CD4-positive, alpha-beta memory T cell (primary cell): ENCODE measurements at regions not wholly inside any gene's neighbourhood (a gene's known extent, or its start where the extent isn't known, plus 50 kb on each side); places are given as distances from the start of the nearest gene placed in this dataset.

Experiments
- CTCF ChIA-PET: fragments of 350-600 bp; sonication (Branson Sonifier 250); formaldehyde crosslinking; loops from one replicate; lab custom pipeline; 2021; ENCODE audit warnings: inconsistent platforms; ENCODE audit not compliant: partially characterized antibody; lab: Charles Lee
- POLR2A ChIA-PET: fragments of 350-600 bp; sonication (Branson Sonifier 250); formaldehyde crosslinking; loops from one replicate; lab custom pipeline; 2021; ENCODE audit not compliant: partially characterized antibody; lab: Charles Lee
- DNase-seq, 5 donors: peaks; one replicate each; pipeline versions ENCODE4 v3.0.0 to v3.0.0-alpha.2; 2020 to 2022; ENCODE audit warnings: mixed read lengths in 1 of 5
- H3K27ac ChIP-seq: one replicate; pipeline ENCODE4 v1.7.0; 2013; ENCODE audit warnings: low read depth, low read length
- H3K27me3 ChIP-seq: 2 replicates; pipeline ENCODE4 v1.7.0; 2013; ENCODE audit warnings: mild to moderate bottlenecking, low read length, moderate library complexity; ENCODE audit not compliant: insufficient read depth
- H3K36me3 ChIP-seq: 2 replicates; pipeline ENCODE4 v1.7.0; 2013; ENCODE audit warnings: mild to moderate bottlenecking, low read length, moderate library complexity; ENCODE audit not compliant: insufficient read depth
- H3K4me1 ChIP-seq: 2 replicates; pipeline ENCODE4 v1.7.0; 2013; ENCODE audit warnings: mild to moderate bottlenecking, low read length, moderate library complexity; ENCODE audit not compliant: insufficient read depth
- H3K4me3 ChIP-seq, 2 donors: one replicate each; pipeline ENCODE4 v1.7.0; 2013; ENCODE audit warnings: low read length in 2 of 2, mild to moderate bottlenecking in 1 of 2
- H3K9me3 ChIP-seq, 2 donors: one replicate each; pipeline ENCODE4 v1.7.0; 2013; ENCODE audit warnings: low read length in 2 of 2, control low read depth in 1 of 2; ENCODE audit not compliant: control insufficient read depth in 1 of 2
- H3K27ac Mint-ChIP-seq, 7 donors: one replicate each; pipeline ENCODE4 v1.8.0; 2020 to 2021; ENCODE audit warnings: mixed read lengths in 7 of 7, mild to moderate bottlenecking in 6 of 7, inconsistent platforms in 3 of 7, moderate library complexity in 3 of 7
- H3K27me3 Mint-ChIP-seq, 2 donors: one replicate each; pipeline ENCODE4 v1.8.0; 2020 to 2021; ENCODE audit warnings: mixed read lengths in 2 of 2
- H3K36me3 Mint-ChIP-seq, 2 donors: one replicate each; pipeline ENCODE4 v1.8.0; 2020 to 2021; ENCODE audit warnings: mixed read lengths in 2 of 2, inconsistent platforms in 1 of 2, mild to moderate bottlenecking in 1 of 2
- H3K4me1 Mint-ChIP-seq, 4 donors: one replicate each; pipeline ENCODE4 v1.8.0; 2020 to 2021; ENCODE audit warnings: mixed read lengths in 4 of 4, mild to moderate bottlenecking in 1 of 4
- H3K4me3 Mint-ChIP-seq, 8 donors: one replicate each; pipeline ENCODE4 v1.8.0; 2020 to 2021; ENCODE audit warnings: mixed read lengths in 8 of 8, mild to moderate bottlenecking in 7 of 8, moderate library complexity in 6 of 8, inconsistent platforms in 3 of 8
- H3K9me3 Mint-ChIP-seq, 8 donors: one replicate each; pipeline ENCODE4 v1.8.0; 2020 to 2021; ENCODE audit warnings: mixed read lengths in 8 of 8, mild to moderate bottlenecking in 5 of 8, inconsistent platforms in 3 of 8, moderate library complexity in 1 of 8
- intact Hi-C: fragments of 100-400 bp; cut with micrococcal nuclease; formaldehyde crosslinking; loops from one replicate; pipeline ENCODE4 v1.15.1; 2023

DNA sequence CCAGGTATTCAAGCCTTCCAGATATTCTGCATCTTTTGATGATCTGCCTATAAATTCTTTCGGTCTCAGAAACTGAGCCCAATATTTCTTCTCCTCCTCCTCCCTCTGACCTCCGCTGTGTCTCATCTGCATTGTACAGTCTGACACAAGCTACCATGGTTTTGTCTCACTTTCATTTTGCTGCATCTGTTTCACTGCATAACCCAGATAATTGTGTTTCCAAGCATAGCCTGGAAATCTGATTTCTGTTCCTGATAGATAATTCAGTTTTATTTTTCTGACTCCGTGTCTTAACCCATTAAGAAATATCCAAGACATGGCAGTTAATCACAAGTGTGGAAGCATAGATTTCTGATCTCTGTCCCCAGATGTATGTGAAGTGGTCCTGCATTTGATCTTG is 374.2 kb upstream of the SEMA3A start:
- Mint-ChIP-seq H3K27me3 (no peaks in the 10 kb centered on the region), H3K4me1 (no peaks in the 10 kb centered on the region), H3K36me3 (no peaks in the 10 kb centered on the region), H3K27ac (no peak overlapping the region), H3K9me3 (peaks cover 0 to 9% (median 4%) of the 10 kb centered on the region in 8 donors), H3K4me3 (no peak overlapping the region)
- ChIA-PET CTCF (no interaction called here), POLR2A (no interaction called here)
- intact Hi-C loops = no loop called here
- H3K36me3 ChIP-seq = no peaks in the 10 kb centered on the region
- H3K27me3 ChIP-seq = no peaks in the 10 kb centered on the region
- no peaks in the 10 kb centered on the region for H3K9me3 ChIP-seq
- no peak for DNase-seq
- no peaks in the 10 kb centered on the region for H3K4me1 ChIP-seq
- H3K27ac ChIP-seq = no peak overlapping the region
- no peak overlapping the region for H3K4me3 ChIP-seq

DNA sequence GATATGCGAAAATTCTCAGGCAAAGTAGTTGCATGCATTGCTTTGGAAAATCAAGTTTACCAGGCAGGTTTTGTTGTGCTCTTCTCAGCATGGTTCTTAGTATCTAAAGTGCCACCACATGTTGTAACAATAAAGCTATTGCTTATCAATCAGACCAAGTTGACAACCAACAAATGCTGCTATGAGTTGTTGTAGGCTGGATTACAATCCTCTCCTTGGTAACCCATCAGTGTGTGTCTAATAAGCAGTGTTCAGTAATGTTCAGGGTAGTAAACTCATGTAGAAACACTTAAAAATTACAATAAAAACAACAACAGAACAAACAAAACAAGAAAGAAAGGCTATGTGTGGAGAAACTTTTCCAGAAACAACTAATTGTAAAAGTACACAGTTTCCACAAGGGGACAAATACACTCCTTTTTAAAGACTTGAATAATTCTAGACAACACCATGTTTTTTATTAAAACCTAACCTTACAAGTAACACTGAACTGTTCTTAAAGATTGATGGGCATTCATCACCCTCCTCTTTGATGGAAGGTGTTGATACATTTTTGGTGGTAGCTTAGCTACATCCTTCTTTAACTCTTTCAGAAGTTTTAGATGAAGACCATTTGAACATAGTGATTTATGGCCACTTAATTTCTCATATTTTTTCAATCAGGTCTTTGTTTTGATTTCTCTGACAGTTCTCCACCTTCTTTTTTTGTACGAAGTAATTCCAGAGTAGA is 370.9 kb upstream of the SEMA3A start:
- ChIA-PET CTCF (no interaction called here), POLR2A (no interaction called here)

DNA sequence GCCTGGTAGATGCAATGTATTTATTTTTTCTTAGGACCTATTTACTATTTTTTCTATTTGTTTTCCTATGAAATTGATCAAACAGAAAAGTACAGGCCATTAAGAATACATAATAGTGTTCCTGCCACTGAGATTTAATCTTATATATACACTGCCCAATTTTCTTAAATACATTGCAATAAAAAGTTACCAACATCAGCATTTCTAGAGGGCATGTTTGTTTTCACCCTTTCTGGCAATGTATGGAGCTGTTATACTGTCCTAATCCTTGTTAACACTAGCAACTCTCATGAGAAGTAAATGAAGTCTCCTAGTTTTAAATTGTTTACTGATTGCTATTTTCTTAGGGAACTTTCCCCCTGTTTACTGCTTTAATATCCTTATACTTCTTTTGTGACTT is 359.1 kb upstream of the SEMA3A start:
- intact Hi-C loops = no loop called here
- Histone ChIP-seq H3K9me3 (peaks cover 0 to 3% of the 10 kb centered on the region in 2 donors), H3K4me1 (no peaks in the 10 kb centered on the region), H3K36me3 (no peaks in the 10 kb centered on the region), H3K27me3 (no peaks in the 10 kb centered on the region), H3K27ac (no peak overlapping the region), H3K4me3 (no peak overlapping the region)
- H3K36me3 Mint-ChIP-seq = no peaks in the 10 kb centered on the region
- ChIA-PET POLR2A (no interaction called here), CTCF (no interaction called here)
- H3K27ac Mint-ChIP-seq = no peak overlapping the region
- H3K9me3 Mint-ChIP-seq = peaks cover 0 to 26% (median 16%) of the 10 kb centered on the region in 8 donors
- H3K4me3 Mint-ChIP-seq = no peak overlapping the region
- no peaks in the 10 kb centered on the region for H3K4me1 Mint-ChIP-seq
- DNase-seq = no peak
- no peaks in the 10 kb centered on the region for H3K27me3 Mint-ChIP-seq

More for the DNA sequence above, 370.9 kb upstream of the SEMA3A start:
- DNase-seq = no peak
- no peak overlapping the region for H3K27ac Mint-ChIP-seq
- no peaks in the 10 kb centered on the region for H3K27me3 ChIP-seq
- peaks cover 0 to 9% (median 3%) of the 10 kb centered on the region in 8 donors for H3K9me3 Mint-ChIP-seq
- no peak overlapping the region for H3K27ac ChIP-seq
- H3K27me3 Mint-ChIP-seq = no peaks in the 10 kb centered on the region
- no peaks in the 10 kb centered on the region for H3K36me3 Mint-ChIP-seq
- no peak overlapping the region for H3K4me3 ChIP-seq
- H3K4me1 ChIP-seq = no peaks in the 10 kb centered on the region
- no peaks in the 10 kb centered on the region for H3K9me3 ChIP-seq
- no peak overlapping the region for H3K4me3 Mint-ChIP-seq
- no peaks in the 10 kb centered on the region for H3K4me1 Mint-ChIP-seq
- H3K36me3 ChIP-seq = no peaks in the 10 kb centered on the region
- intact Hi-C loops = no loop called here

DNA sequence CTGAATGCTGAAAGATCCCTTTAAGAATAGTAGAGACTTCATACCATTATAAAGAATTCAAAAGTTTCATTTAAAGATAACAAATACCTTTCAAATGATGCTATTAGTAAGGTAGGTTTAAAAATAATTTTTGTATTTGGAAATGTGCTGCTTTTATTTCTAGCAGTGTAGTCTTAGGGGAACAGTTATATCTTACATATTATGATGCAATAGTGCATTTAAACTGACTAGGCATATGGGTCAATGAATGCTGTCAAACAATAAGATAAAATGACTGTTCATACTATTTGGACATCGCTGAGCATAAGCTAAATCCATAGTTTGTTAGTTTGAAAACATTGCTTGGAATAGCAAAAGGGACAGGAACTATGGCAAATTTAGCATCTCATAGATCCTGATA is 354.8 kb upstream of the SEMA3A start:
- H3K4me1 Mint-ChIP-seq = no peaks in the 10 kb centered on the region
- Histone ChIP-seq H3K36me3 (no peaks in the 10 kb centered on the region), H3K4me1 (no peaks in the 10 kb centered on the region), H3K4me3 (no peak overlapping the region), H3K27ac (no peak overlapping the region), H3K27me3 (no peaks in the 10 kb centered on the region), H3K9me3 (no peaks in the 10 kb centered on the region)
- no peaks in the 10 kb centered on the region for H3K36me3 Mint-ChIP-seq
- POLR2A ChIA-PET = no interaction called here
- peaks cover 0 to 9% (median 4%) of the 10 kb centered on the region in 8 donors for H3K9me3 Mint-ChIP-seq
- H3K27me3 Mint-ChIP-seq = no peaks in the 10 kb centered on the region
- no peak overlapping the region for H3K4me3 Mint-ChIP-seq
- intact Hi-C loops = no loop called here
- no peak overlapping the region for H3K27ac Mint-ChIP-seq
- CTCF ChIA-PET = no interaction called here
- DNase-seq = no peak

DNA sequence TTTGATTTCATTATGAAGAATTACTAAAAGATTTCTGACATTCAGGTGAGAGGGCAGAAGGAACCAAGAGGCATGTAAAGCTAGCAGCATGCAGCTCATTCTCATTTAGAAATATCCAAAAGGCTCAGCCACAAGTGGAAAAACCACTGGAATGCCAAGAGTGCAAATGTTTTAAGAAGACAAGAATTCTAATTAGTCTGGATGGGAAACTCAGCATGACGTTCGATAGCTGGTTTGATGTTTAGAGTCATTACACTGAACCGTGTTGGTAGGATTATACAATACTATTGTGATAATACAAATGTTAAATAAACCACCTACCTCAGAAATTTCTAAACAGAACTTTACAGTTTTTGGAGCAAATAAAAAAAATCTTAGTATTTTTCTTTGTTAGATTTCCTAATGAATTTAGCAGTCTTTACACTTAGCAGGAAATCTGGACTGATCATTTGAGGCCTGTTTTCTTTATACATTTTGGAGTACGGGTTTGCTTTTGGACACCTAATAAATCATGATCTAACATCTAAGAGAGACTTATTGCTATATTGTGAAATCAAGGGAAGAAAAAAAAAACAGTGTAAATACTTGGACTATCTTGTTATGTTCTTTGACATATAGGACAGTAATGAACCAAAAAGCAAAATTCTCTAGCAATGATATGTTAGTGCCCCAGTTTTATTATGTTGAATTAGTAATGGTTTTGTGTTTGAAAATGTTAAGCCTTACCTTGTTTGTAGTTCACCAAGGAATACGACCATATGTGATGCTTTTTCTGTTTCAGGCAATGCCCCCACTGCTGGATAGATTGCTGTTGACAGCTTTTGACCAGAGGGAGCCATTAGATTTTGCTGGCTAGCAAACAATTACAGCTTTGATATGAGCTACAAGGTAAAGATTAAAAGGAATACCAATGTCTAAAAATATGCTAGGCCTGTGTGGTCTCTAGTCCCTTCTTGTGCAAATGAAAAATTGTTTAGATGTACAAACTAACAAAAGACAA is 354.1 kb upstream of the SEMA3A start:
- no peaks in the 10 kb centered on the region for H3K36me3 Mint-ChIP-seq
- no peak overlapping the region for H3K4me3 ChIP-seq
- no peaks in the 10 kb centered on the region for H3K4me1 Mint-ChIP-seq
- POLR2A ChIA-PET = no interaction called here
- H3K27me3 Mint-ChIP-seq = no peaks in the 10 kb centered on the region
- no peaks in the 10 kb centered on the region for H3K9me3 ChIP-seq
- H3K4me3 Mint-ChIP-seq = no peak overlapping the region
- no peaks in the 10 kb centered on the region for H3K36me3 ChIP-seq
- CTCF ChIA-PET = no interaction called here
- no peak for DNase-seq
- peaks cover 0 to 7% (median 3%) of the 10 kb centered on the region in 8 donors for H3K9me3 Mint-ChIP-seq
- intact Hi-C loops = no loop called here
- no peaks in the 10 kb centered on the region for H3K4me1 ChIP-seq
- H3K27me3 ChIP-seq = no peaks in the 10 kb centered on the region
- H3K27ac ChIP-seq = no peak overlapping the region
- no peak overlapping the region for H3K27ac Mint-ChIP-seq

DNA sequence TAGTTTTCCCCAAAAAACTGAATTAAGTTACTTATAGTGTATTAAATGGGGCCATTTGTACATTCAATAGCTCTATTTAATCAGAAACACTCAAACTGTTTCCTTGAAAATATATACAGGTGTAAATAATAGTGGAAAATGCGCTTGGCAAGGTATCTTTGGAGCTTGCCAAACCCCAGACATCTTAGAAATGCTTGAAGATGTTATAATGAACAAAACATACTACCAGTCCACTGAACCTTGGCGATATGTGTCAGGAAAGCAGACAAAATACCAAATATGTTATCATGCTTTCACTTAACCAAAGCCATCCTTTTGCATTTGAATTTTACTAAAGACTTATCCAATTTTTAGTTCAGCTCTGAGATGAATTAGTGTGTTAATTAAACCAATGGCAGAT is 352.7 kb upstream of the SEMA3A start:
- H3K9me3 Mint-ChIP-seq = peaks cover 0 to 5% (median 0%) of the 10 kb centered on the region in 8 donors
- H3K27ac Mint-ChIP-seq = no peak overlapping the region
- no peaks in the 10 kb centered on the region for H3K9me3 ChIP-seq
- H3K4me3 ChIP-seq = no peak overlapping the region
- H3K4me1 Mint-ChIP-seq = no peaks in the 10 kb centered on the region
- no peaks in the 10 kb centered on the region for H3K27me3 Mint-ChIP-seq
- no peak overlapping the region for H3K27ac ChIP-seq
- H3K36me3 ChIP-seq = no peaks in the 10 kb centered on the region
- H3K36me3 Mint-ChIP-seq = no peaks in the 10 kb centered on the region
- intact Hi-C loops = no loop called here
- no peak overlapping the region for H3K4me3 Mint-ChIP-seq
- CTCF ChIA-PET = no interaction called here
- POLR2A ChIA-PET = no interaction called here
- no peak for DNase-seq
- no peaks in the 10 kb centered on the region for H3K4me1 ChIP-seq
- H3K27me3 ChIP-seq = no peaks in the 10 kb centered on the region

DNA sequence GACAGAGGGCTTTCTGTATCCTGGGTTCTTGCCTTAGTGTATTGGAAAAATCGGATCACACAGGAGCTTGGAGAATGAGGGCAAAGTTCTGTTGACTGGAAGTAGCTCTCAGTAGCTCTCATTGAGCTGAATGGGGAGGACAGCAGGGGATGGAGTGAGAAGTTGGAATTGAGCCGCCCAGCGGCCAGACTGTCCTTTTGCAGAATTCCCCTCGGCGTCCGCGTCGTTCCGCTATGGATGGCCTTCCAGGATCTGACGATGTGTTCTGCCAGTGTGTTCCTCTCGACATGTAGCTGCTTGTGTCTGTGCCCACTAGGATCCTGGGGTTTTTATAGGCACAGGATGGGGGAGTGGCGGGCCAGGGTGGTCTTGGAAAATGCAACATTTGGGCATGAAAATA is 351.8 kb upstream of the SEMA3A start:
- CTCF ChIA-PET = no interaction called here
- POLR2A ChIA-PET = no interaction called here
- H3K36me3 Mint-ChIP-seq = no peaks in the 10 kb centered on the region
- DNase-seq = no peak
- Histone ChIP-seq H3K27ac (no peak overlapping the region), H3K9me3 (no peaks in the 10 kb centered on the region), H3K4me1 (no peaks in the 10 kb centered on the region), H3K36me3 (no peaks in the 10 kb centered on the region), H3K27me3 (no peaks in the 10 kb centered on the region), H3K4me3 (no peak overlapping the region)
- peaks cover 0 to 5% (median 0%) of the 10 kb centered on the region in 8 donors for H3K9me3 Mint-ChIP-seq
- intact Hi-C loops = no loop called here
- H3K27me3 Mint-ChIP-seq = no peaks in the 10 kb centered on the region
- H3K27ac Mint-ChIP-seq = no peak overlapping the region
- H3K4me1 Mint-ChIP-seq = no peaks in the 10 kb centered on the region
- H3K4me3 Mint-ChIP-seq = no peak overlapping the region
